NCI-H2196 (cell line): ENCODE measurements at regions not wholly inside any gene's neighbourhood (a gene's known extent, or its start where the extent isn't known, plus 50 kb on each side); places are given as distances from the start of the nearest gene placed in this dataset.
"Not testable (repeated sequence)": the region's sequence is repeated elsewhere in the genome, so short reads cannot be mapped to it uniquely, and the experiment has no call there.

Source experiments
- DNase-seq: peaks from one replicate; lab custom pipeline; 2025; ENCODE audit not compliant: unreplicated experiment; lab: John Stamatoyannopoulos, UW

DNA sequence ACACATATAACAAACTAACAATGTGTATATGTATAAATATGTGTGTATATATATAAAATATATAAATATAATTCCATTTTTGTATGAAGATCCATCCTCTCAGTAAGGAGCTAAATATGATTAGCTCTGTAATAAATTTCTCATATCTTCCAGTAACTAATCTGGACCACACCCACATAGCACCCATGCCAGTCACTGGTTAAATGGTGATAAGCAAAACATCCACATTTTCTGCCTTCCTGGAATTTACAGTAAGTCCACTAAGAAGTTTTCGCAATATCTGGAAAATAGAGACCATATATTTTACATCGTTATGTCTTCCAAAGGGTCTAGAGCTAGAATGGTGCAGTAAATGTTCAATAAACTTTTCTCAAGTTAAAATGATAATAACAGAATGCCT, 151.5 kb upstream of the STMND1 start:
- no peak for DNase-seq

DNA sequence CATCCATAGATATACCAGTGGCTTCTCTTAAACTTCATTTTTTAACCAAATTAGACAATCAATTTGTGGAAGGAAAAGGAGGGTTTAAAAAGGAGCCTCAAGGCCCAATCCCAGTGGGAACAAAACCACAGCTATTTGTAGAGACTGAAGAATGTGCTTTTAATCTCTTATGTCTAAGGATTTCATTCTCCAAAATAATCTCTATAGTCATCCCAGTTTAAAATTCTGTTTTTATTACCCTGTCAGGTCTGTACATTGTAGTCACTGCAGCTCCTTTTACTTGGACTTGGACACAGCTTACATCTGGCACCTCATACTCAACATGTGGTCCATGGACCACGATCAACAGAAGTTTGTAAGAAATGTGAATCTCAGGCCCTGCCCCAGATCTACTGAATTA, 152.1 kb upstream of the STMND1 start:
- no peak for DNase-seq

DNA sequence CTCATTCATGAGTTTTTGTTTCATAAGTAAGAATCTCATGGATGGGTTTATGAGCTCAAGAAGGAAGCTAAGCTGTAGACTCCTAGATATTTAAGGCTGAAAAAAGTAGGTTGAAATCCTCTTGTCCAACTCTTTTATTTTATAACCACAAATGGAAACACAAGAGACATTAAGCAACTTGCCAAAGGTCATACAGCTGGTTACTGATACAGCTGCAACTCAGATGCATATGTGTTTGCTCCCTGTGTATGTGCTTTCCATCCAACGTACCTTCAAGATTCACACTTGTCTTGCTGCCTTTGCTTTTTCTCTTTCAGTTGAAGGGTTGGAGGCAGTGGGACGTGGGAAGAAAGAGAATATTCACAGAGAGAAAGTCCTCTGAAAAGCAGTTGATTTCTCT, 153.5 kb upstream of the STMND1 start:
- DNase-seq: no peak

DNA sequence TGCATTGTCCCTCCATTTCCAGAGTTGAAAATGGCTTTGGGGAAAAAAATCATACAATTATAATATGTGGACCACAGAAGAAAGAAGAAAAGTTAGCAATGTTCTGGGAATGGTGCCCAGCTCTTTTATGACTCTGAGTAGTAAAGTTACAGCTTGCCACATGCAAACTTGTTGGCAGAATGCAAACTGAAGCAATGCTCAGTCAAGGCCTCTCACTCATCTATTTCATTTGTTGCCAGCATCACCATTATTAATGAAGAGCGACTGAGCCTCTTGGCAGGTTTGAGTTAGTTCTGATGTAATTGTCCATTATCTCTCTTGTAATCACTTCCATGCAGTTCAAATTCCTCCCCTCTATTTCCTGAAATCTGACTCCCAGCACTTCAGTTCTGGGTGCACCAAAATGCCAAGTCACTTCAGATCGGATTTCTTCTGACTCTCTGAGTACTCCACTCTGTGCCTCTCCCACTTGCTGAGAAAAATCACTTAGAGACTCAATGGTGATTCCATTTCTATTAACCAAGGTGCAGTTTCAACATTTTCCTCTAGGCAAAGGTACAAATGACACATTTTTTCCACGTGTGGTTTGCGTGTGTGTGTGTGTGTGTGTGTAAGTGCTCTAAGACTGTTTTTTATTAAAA, 154.4 kb upstream of the STMND1 start:
- no peak for DNase-seq

DNA sequence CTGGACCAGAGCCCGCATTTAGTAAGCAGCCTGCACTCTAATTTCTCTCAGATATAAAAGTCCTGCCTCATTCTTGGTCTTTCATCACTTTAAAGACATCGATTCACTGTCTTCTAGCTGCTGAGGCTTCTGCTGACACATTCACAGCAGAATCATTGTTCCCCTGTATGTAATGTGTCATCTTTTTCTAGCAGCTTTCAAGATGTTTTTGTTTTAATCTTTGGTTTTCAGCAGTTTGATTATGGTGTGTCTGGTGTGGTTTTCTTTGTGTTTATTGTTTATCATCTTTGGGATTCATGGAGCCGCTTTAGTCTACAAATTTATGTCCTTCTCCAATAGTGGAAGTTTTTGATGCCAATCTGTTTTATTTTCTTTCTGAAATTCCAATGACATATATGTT, 157.3 kb upstream of the STMND1 start:
- no peak for DNase-seq

DNA sequence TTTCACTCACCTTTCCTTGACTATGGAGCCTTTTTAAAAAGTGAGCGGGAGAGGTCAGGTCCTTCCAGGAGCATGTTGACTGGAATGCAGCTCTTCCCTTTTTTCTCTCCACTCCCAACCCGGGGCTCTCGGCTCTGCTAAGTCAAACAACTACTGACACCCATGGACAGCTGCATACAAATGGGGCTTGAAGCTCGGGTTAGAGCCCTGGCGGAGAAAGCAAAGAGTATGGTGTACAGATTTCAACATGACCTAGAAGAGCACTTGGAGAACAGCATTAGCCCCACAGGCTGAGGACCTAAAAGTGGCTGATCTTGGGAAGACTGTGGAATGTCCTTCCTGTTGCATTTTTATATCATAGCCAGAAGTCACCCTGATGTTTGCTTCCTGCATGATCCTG, 162.0 kb upstream of the STMND1 start:
- DNase-seq: no peak

DNA sequence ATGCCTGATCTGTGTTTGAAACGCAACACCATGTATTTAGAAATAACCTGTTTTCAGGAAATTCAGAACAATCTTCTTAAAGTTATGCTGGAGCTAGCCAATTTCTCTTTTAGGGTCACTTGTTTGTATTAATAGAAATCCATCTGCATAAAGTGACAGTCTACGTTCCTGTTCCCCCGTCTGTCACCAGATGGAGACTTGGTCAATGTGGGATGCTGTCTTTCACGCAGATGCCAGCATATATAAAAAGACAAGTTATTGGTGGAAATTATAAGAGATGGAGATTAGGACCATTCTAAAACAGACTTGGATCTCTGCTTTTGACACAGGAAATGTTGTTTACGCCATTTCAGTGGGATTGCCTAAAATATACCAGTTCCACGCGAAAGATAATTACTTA, 162.5 kb upstream of the STMND1 start:
- no peak for DNase-seq

DNA sequence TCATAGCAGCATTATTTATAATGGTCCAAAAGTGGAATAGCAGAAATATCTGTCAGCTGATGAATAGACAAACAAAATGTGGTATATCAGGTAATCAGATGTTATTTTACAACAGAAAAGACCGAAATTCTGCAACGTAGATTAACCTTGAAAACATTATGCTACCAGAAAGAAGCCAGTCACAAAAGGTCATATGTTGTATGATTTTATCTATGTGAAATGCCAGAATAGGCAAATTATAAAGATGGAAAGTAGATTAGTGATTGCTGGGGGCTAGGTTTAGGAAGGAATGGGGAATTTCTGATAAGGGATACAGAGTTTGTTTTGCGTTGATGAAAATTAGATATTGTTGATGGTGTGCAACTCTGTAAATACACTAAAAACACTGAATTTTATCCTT, 165.0 kb upstream of the STMND1 start:
- DNase-seq: no peak

DNA sequence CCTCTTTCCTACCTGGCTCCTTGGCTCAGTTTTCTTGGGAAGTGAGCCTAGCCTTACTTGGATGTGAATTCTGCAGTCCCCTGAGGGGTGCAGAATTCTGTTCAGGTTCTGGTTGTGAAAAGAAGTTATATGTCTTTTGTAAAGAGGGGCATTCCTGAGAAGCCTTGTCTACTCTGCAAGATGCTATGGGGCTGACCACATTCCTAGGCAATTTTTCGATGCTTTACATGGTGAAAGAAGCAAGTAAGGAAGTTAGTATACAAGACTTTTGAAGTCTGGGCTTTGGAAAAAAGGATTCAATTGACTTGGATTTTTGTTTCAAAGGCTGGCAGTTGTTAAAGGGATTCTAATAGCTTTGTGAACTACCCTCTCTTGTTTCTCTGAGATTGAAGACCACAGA, 167.9 kb upstream of the STMND1 start:
- no peak for DNase-seq

DNA sequence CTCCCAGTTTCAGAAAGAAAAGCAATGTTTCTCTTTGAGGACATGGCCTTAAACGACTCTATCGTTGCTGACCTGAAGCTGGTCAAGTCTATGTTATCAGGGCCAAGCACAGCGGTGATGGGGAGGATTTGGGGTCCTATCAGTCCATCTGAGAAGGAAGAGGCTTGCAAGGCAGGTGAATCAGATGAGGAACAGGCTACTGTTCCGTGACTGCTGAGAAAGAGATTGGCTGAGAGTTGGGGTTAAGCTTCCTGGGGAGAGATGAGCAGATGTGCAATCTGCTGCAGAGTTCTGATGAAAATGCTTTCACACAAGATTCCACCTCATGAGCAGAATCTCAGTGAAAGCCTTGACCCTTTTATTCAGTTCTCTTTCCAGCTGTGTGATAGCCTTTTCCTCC, 168.3 kb upstream of the STMND1 start:
- no peak for DNase-seq

DNA sequence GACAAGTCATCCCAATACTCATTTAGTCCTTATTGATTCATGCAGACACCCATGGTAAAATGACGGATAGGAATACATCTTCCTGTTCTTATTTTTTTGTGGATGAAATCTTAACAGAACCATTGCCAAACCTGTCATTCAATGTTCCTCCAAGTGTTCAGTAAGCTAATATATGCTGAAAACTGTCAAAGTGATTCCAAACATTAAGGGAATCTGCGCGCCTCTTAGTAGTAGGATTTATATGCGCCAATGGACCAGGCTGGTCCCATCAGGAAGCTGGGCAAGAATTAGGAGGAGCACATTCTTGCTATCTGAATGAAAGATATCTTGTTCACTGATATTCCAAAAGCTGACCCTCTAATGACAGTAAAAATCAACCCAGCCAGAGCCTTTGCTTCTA, 168.9 kb upstream of the STMND1 start:
- DNase-seq: no peak

DNA sequence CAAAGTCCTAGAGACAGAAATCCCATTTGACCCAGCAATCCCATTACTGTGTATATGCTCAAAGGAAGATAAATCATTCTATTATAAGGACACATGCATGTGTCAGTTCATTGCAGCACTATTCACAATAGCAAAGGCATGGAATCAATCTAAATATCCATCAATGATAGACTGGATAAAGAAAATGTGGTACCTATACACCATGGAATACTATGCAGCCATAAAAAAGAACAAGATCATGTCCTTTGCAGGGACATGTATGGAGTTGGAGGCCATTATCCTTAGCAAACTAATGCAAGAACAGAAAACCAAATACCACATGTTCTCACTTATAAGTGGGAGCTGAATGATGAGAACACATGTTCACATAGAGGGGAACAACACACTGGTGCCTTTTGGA, 169.8 kb upstream of the ATXN1 start:
- DNase-seq: not testable (repeated sequence)

DNA sequence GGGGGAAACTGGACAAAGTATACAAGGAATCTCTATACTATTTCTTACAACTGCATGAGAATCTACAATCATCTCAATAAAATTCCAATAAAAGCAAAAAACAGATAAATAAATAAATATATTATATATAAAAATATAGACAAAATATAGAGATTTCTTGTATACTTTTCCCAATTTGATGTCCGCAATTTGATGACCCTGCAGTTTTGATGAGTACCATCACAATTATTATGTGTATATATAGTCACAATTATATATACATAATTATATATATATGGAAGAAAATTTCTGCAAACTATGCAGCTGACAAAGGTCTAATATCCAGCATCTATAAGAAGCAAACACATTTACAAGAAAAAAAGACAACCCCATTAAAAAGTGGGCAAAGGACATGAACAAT, 169.2 kb upstream of the ATXN1 start:
- no peak for DNase-seq

DNA sequence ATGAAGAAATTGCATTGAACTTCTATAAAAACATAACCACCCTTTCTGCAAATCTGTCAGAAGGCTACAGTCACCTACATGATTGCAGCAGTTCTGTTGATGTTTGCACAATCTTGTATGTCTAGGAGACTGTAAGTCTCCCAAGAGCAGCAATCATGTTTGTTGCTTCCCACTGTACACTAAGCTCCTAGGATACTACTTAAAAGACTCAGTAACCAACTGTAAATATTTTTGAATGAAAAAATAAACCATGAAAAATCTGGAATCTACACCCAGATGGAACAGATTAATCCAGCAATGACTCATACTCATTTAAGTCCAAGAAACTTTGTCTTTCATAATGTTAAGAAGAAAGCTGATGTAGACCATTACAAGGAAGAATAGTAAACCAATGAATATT, 168.5 kb upstream of the ATXN1 start:
- DNase-seq: no peak

DNA sequence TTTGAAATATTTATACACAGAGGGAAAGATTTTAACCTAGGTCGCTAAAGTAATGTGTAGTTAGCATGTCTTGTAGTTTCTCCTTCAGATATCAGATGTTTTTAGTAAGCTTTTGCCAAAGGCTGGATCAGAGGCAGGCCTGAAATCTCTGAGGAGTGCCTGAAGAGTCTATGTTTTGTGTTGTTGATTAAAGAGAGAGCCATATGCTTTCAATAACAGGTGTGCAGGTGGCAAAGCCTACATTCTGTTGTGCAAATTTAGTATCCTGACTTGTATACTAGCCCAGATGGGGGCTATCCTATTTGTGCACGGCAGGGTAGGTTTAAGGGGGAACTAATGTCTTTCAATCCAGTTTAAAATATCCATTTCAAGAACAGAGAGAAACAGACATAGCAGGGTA, 167.1 kb upstream of the ATXN1 start:
- no peak for DNase-seq

DNA sequence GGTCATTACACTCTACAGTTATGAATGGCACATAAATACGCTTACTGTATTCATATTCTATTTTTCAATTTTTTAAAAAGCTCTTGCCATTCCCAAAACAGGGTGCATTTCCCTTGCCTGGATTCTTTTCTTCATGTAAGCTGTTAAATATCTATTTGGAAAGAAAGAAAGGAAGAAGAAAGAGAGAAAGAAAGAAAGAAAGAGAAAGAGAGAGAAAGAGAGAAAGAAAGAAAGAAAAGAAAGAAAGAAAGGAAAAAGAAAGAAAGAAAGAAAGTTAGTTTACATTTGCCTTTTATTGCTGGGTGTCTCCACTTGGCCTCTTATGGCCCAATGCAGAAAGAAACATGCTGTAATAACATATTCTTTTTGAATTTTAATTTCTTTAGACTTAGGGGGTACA, 165.9 kb upstream of the ATXN1 start:
- DNase-seq: no peak

DNA sequence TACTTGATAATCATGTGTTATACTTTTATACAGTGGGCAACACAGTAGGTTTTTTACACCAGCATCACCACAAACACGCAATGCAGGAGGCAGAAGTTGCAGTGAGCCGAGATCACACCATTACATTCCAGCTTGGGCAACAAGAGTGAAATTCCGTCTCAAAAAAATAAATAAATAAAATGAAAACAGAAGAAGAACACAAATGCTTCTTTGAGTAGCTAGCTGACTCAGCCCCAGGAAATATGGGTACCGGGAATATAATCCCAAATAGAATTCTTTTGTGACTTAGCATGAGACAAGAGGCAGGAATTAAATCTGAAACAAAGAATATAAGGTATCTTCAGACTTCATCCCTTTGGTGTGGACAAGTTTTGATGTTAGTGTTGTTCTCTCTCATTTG, 164.2 kb upstream of the ATXN1 start:
- DNase-seq: no peak

DNA sequence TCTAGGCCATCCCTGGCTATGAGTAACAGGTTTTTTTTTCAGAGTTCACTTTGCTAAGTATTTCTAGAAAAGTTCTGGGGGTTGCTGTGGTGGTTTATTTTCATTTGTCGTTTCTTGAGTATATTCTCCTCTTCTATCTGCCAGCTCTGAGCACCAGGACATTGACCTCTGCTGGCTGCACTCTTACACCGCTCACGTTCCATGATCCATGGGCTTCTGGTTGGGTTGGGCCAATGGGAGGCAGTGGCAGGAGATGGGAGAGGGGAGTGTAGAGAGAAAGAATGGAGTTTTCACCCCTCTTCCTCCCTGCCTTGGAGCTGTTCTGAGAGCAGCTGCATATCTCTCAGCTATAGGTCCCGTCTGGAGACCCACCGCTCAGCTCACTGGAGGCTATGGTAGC, 161.0 kb upstream of the ATXN1 start:
- DNase-seq: no peak

DNA sequence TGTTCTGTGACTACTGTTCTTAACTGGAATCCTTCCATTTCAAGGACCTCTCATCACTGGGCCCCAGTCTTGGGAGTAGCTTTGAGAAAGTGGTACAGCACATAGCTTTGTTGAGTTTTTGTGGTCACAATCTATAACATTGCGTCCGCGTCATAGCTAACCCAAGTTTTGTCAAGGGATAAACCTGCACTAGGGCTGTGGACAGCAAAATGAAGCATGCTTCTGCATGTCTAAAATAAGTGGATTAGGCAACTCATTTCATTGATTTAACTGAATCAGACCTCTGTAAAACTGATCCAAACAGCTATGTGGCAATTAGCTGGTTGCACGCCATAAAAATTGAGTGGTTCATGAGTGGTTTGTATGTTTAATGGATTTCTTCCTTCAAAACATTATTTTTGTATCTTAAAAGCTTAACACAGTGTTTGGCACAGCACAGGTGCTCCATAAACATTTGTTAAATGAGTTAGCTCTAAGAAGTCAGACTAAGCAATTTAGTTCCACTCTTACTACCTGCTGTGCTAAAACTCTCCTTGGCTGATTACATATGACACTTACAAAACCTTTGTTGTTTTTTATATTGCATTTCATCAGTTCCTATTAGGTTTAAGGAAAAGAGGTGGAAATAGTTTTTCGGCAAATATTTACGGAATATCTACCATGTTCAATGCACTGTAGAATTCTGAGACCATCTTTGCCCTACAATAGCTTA, 160.3 kb upstream of the ATXN1 start:
- DNase-seq: no peak

DNA sequence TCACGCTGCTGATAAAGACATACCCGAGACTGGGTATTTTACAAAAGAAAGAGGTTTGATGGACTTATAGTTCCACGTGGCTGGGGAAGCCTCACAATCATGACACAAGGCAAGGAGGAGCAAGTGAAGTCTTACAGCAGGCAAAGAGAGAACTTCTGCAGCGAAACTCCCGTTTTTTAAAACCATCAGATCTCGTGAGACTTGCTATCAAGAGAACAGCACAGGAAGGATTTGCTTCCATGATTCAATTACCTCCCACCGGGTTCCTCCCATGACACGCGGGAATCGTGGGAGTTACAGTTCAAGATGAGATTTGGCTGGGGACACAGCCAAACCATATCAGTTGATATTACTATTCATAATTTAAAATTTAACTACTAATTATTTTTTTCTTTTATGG, 157.3 kb upstream of the ATXN1 start:
- no peak for DNase-seq

DNA sequence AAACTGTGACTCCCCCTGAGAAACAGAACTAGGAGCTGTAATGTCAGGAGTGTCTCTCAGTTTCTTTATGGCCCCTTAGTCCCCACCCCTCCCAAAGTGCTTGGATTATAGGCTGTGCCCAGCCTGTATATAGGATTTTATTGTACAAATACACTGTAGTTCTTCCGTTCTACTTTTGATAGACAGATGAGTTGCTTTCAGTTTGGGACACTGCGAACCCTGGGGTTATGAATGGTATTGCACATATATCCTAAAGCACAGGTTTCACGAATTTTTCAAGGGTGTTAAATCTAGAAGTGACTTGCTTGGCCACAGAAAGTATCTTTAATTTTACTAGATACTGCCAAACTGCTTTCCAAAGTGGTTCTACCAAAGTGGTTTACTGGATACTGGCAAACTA, 152.9 kb upstream of the ATXN1 start:
- no peak for DNase-seq

DNA sequence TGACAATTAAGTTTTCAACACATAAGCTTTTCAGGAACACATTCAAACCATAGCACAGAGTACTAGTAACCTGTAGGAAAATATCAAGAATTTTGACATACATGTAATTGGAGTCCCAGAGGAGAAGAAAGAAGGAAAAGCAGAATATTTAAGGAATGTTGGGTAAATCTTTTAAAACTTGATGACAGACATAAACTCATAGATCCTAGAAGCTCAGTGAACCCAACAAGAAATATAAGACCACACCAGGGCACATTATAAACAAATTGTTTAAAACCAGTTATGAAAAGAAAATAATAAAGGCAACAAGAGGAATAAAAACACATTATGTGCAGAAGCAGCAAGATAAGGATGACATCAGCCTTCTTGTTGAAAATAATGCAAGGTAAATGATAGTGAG, 151.5 kb upstream of the ATXN1 start:
- DNase-seq: no peak

DNA sequence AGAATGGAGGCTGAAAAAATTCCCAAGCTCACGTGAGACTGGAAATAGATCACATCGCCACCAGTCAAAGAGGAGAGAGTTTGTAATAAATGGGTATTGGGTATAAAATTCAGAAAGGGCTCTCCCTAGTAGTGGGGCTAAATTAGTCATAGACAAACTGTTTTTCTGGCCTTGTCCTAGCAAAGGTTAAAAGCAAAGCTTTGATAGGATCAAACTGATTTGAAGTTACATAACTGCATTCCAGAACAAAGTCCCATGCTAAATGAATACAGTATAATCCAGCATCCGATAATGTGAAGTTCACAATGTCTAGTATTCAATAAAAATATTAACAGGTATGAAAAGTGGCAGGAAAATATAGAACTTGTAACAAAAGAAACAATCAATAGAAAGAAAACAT, 149.8 kb upstream of the ATXN1 start:
- DNase-seq: no peak
